GM18519 (cell line): ENCODE measurements at regions not wholly inside any gene's neighbourhood (a gene's known extent, or its start where the extent isn't known, plus 50 kb on each side); places are given as distances from the start of the nearest gene placed in this dataset.

Experiments
- ATAC-seq: cut with Tn5 transposase; IDR thresholded peaks from one replicate; pipeline ENCODE4 v1.9.1; 2021; ENCODE audit warnings: mild to moderate bottlenecking, moderate library complexity; ENCODE audit not compliant: unreplicated experiment, low FRiP score

- ATAC-seq = no peak
These were observed 124.1 kb upstream of the MTNR1B start for GRCh38 chr11:92845390-92845789.

- ATAC-seq = no peak
These were observed 123.6 kb upstream of the MTNR1B start for GRCh38 chr11:92845805-92846204.

GRCh38 chr11:92846491-92847125 lies 122.8 kb upstream of the MTNR1B start:
- ATAC-seq = no peak

GRCh38 chr11:92848578-92848977 lies 120.9 kb upstream of the MTNR1B start:
- ATAC-seq = no peak

DNA sequence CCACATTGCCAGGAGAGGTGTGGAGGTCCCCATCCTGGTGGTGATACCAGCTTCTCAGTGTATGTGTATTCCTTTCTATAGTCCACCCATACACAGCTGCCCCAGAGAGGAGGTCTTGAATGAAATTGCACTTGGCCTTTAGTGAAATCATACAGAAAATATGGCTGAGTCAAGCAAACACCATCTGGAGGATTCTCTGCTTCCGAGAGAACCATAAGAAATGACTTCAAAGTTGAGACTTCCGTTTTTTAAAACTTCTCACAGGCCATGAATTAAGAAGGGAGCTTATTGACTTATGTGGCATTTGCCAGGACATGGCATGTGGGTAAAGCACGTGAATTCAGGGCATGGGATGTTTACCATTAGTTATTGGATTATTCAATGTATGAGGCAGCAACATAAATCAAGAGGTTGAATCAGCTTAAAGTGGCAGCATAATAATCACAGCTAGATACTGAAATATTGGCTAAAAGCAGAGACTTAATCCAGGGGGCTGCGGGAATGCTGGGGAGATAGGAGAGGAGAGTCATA lies 119.1 kb upstream of the MTNR1B start:
- ATAC-seq = no peak

GRCh38 chr11:92852229-92852628 lies 117.2 kb upstream of the MTNR1B start:
- ATAC-seq = no peak

DNA sequence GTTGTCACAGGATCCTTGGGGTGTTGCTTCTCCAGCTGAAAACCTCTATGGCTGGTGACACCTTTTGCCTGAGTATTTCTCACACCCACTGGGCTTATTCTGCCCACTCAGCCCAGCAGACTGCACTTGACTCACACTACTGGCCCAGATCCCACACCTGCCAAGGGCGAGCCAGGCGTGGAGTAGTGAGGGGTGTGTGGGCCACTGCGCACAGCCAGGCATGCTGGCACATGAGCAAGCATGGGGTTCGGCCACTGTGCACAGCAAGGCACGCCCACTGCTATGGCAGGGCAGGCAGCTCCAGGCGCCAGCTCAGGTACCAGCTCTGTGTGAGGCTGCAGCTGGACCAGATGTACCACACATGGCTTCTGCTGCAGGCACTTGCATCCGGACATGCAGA lies 116.5 kb upstream of the MTNR1B start:
- ATAC-seq = no peak

- ATAC-seq = no peak
These were observed 115.3 kb upstream of the MTNR1B start for GRCh38 chr11:92854162-92854561.

DNA sequence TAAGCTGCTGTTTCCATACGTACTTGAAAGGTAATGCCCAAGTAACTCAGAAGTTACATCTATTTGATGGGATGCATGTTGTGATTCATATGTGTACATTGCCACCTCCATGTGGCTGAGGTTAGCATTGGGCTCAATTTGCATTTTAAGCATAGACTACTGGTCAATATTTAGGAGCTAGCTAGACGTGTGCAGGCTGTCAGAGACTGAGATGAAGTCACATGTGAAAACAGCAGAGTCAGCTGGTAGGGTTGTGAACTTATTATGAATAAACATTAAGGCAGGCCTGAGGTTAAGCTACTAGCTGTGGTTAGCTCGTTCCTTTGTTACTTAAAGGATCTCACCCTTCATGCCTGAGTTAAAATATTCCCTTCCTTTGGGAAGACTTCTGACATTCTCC lies 114.5 kb upstream of the MTNR1B start:
- no peak for ATAC-seq

DNA sequence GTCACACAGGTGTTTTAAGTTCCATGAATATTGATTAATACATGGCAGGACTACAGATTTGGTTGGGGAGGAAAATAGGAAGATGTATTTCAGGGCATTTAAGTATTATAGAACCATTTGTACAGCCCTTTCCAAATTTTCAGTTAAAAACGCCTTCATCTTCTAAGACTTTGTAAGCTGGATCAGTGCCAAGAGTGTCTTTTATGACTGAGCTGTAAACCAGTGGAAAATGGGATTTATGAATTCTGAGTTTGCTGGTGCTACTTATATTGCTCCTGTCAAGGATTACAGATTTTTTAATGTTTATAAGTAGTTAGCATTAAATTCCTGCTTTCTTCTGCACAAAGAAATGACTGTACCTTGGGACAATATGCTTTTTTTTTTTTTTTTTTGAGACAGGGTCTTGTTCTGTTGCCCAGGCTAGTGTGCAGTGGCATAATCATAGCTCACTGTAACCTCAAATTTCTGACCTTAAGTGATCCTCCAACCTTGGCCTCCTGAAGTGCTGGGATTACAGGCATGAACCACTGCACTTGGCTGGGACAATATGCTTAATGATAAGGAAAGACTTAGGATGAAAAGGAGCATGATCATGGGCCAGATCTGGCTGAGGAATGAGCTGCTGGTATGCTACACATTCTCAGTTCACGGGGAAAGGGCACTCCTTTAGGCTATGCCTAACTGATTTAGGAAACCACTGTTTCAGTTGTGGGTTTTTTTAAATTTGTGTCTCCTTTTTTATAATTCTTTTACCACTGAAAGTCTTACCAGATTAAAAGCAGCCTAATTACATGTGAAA lies 113.6 kb upstream of the MTNR1B start:
- no peak for ATAC-seq

DNA sequence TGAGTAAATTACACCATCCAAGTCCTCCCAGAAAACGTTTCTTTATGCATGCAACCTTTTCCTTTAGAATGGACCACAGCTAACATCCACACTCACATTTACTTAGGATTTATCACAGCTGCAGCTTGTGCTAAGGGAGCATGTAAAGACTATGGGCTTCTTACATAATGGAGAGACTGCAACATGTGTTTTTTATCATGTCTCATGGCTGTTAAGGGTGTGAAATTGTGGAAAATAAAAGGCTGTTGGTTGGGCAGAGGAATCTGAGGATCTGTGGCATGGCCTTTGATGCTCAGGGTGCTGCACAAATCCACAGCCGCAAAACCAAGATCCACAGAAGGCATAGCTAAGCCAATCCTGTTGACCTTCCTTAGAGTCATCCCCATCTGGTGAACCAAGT lies 112.0 kb upstream of the MTNR1B start:
- no peak for ATAC-seq

DNA sequence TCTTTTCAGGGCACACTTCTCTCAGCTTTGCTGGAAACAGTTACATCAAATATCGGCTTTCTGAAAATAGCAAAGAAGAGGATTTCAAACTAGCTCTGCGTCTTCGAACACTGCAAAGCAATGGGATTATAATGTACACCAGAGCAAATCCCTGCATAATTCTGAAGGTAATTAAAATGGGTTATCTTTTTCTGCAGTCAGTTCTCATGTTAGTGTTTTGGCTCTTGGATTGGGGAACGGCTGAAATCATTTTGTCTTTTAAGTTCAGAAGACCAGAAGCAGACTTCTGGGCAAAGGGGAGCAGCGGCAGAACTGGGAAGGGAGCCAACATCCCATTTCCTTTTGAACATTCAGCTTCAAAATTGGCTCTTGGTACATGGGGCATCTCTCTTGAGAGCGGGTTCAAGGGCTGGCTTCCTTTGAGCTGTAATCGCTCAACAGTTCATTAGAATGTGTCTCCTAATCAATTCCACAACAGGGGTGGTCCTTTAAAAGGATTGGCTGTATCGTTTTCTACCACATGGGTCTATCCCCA lies 110.2 kb upstream of the MTNR1B start:
- ATAC-seq = no peak

DNA sequence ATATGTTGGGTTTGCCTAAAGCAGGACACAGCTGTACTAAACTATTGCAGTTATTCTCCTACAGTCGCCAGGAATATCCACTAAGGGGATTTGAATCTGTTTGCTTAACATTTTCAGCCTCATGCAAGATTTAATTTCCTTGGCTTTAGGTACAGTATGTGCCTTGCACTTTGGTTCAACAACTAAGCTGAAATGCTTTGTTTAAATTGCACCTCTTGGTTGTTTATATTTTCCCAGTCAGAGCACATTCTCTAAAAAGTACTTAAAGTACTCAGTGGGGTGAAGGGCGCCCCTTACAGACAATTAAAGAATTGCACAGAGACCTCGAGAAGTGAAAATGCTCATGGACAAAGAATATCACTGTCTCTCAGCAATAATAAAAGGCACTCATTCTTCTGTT lies 107.8 kb upstream of the MTNR1B start:
- ATAC-seq = no peak

DNA sequence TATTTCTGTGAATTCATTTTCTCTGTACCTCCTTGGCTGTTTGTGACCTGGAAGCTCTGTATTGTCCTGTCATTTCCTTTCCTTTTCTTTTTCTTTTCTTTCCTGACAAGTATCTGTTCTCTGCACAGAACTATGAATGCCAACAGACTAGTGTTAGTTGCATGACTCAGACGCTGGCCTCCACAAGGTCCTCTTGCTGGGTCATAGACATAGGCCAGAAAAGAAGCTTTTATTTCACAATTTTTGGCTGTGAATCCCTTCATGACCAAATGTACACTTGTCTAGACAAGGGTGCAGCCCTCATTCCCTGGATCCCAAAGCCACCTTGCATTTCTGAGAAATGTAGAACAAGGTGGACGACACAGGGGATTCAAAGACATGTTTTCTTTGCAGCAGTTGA lies 104.1 kb upstream of the MTNR1B start:
- ATAC-seq = no peak

- no peak for ATAC-seq
These were observed 102.7 kb upstream of the MTNR1B start for GRCh38 chr11:92866679-92867282.

DNA sequence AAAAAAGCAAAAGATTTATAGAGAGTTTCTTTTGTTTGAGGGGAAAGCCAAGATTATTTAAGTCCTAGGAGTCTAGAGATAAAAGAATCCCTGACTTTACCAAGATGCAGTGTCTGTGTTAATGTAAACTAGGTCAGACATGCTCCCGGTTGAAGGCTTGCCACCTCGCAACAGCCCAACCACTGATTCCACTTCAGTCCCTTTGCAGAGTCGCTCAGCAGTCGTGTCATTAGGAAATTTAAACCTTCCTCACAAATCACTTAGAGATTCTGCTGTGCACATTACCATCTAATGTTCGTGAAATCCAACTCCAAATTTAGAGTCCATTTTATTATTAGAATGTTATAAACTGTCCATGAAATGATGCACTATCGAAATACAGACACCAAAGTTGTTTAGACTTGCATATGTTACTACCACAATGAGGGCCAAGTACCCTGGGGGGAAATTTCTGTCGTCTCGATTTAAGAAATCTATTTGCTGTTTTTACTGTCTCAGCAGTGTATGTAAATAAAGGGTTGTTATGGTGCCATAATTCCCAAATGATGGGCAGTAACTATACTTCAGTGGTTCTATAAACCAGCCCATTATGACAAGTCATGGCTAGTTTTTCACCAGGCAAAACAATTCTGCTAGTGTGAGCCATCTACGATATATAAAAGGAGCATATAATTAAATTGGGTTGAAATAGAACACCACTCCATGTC lies 101.4 kb upstream of the MTNR1B start:
- no peak for ATAC-seq

DNA sequence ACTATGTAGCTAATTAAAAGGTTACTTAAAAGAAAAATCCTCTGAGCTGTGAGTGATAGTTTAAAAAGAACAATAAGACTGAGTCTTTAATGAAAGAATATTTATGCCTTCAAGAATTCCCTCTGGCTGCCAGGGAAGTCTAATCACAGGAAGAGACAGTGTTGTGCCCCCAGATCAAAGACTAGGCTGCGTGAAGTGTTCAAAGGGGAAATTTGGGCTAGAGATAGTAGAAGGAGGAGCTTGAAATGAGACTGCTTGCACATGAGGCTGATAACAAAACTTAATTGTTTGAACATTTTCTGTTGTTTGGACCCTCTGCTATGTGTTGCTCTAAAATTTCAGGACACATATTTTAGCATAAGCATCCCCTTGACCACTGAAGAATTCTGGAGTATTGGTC lies 99.7 kb upstream of the MTNR1B start:
- ATAC-seq = no peak

GRCh38 chr11:92870196-92870832 lies 99.1 kb upstream of the MTNR1B start:
- ATAC-seq = no peak

GRCh38 chr11:92873551-92873950 lies 95.9 kb upstream of the MTNR1B start:
- ATAC-seq = no peak

DNA sequence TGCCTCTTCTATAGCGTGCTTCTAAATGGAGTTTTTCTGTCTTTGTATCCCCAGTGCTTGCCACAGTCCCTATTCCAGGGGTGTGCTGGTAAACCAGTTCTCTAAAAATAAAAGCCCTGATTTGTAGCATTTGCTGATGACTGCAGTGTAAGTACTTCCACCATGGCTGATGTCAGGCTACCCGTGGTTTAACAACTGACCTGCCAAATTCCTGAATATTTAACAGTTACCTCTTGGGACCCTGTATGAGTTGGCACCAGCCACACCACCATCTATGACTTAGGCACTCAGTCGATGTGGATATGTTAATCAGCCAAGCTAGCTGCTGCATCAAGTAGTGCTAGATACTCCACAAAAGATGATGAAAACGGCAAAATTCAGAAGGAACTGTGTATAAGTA lies 94.0 kb upstream of the MTNR1B start:
- no peak for ATAC-seq
